GM21737 (cell line): ENCODE measurements at regions not wholly inside any gene's neighbourhood (a gene's known extent, or its start where the extent isn't known, plus 50 kb on each side); places are given as distances from the start of the nearest gene placed in this dataset.
"Not testable (repeated sequence)": the region's sequence is repeated elsewhere in the genome, so short reads cannot be mapped to it uniquely, and the experiment has no call there.

Experiments
- ATAC-seq: cut with Tn5 transposase; IDR thresholded peaks from one replicate; pipeline ENCODE4 v1.9.1; 2021; ENCODE audit warnings: mild to moderate bottlenecking, moderate library complexity; ENCODE audit not compliant: unreplicated experiment

GRCh38 chr7:68410693-68411092 lies 1187.6 kb upstream of the AUTS2 start:
- ATAC-seq = not testable (repeated sequence)

GRCh38 chr7:68411742-68412141 lies 1186.5 kb upstream of the AUTS2 start:
- no peak for ATAC-seq

- ATAC-seq = no peak
Measured at GRCh38 chr7:68414631-68415425, 1183.4 kb upstream of the AUTS2 start.

- no peak for ATAC-seq
Measured at GRCh38 chr7:68417002-68417401, 1181.3 kb upstream of the AUTS2 start.

- no peak for ATAC-seq
Measured at GRCh38 chr7:68417659-68418058, 1180.6 kb upstream of the AUTS2 start.

GRCh38 chr7:68420342-68421192 lies 1177.7 kb upstream of the AUTS2 start:
- no peak for ATAC-seq

- no peak for ATAC-seq
Measured at GRCh38 chr7:68421712-68422111, 1176.6 kb upstream of the AUTS2 start.

GRCh38 chr7:68422281-68422680 lies 1176.0 kb upstream of the AUTS2 start:
- ATAC-seq = no peak

- no peak for ATAC-seq
Measured at GRCh38 chr7:68423356-68423755, 1174.9 kb upstream of the AUTS2 start.

- ATAC-seq = no peak
Measured at GRCh38 chr7:68424658-68425297, 1173.5 kb upstream of the AUTS2 start.

GRCh38 chr7:68425377-68425776 lies 1172.9 kb upstream of the AUTS2 start:
- ATAC-seq = no peak

- no peak for ATAC-seq
Measured at GRCh38 chr7:68429411-68430117, 1168.7 kb upstream of the AUTS2 start.

GRCh38 chr7:68432585-68432984 lies 1165.7 kb upstream of the AUTS2 start:
- no peak for ATAC-seq

- no peak for ATAC-seq
Measured at GRCh38 chr7:68433462-68434070, 1164.7 kb upstream of the AUTS2 start.

- ATAC-seq = no peak
Measured at GRCh38 chr7:68434857-68435256, 1163.4 kb upstream of the AUTS2 start.

GRCh38 chr7:68438016-68438415 lies 1160.3 kb upstream of the AUTS2 start:
- no peak for ATAC-seq

GRCh38 chr7:68438811-68439210 lies 1159.5 kb upstream of the AUTS2 start:
- ATAC-seq = no peak

GRCh38 chr7:68439897-68440296 lies 1158.4 kb upstream of the AUTS2 start:
- ATAC-seq = no peak

- no peak for ATAC-seq
Measured at GRCh38 chr7:68440866-68441265, 1157.4 kb upstream of the AUTS2 start.

GRCh38 chr7:68441645-68442044 lies 1156.6 kb upstream of the AUTS2 start:
- no peak for ATAC-seq
